HCT116 (cell line): ENCODE measurements at regions not wholly inside any gene's neighbourhood (a gene's known extent, or its start where the extent isn't known, plus 50 kb on each side); places are given as distances from the start of the nearest gene placed in this dataset.

Source experiments
- ATAC-seq: fragments of 200-7000 bp; cut with Tn5 transposase; 2 replicates; pipeline ENCODE4 v1.9.1; 2020; ENCODE audit warnings: mild to moderate bottlenecking, moderate library complexity
- BruUV-seq: library from RNA; stranded (reverse); fragments of 400-500 nt; replicated peaks from 2 replicates; lab custom pipeline; 2021; lab: Mats Ljungman, UMichigan
- CTCF ChIA-PET: fragments of 300-600 bp; sonication (Branson Sonifier 250); formaldehyde crosslinking; loops from one replicate; lab custom pipeline; 2021; ENCODE audit warnings: antibody characterized with exemption; lab: Charles Lee
- POLR2A ChIA-PET: fragments of 300-600, 350-600 bp; sonication (Branson Sonifier 250); formaldehyde crosslinking; loops from one replicate; lab custom pipeline; 2021; ENCODE audit warnings: antibody characterized with exemption; lab: Charles Lee
- RAD21 ChIA-PET, 2 experiments: fragments of 300-600 bp; sonication (Branson Sonifier 250); formaldehyde crosslinking; loops; one replicate each; lab custom pipeline; 2023; ENCODE audit warnings: low total read pairs in 2 of 2; ENCODE audit not compliant: uncharacterized antibody in 2 of 2, unreplicated experiment in 2 of 2, low non-redundant PET in 1 of 2; lab: Charles Lee
- DNase-seq: peaks from one replicate; pipeline ENCODE4 v3.0.0-alpha.2; 2010; ENCODE audit warnings: low read depth, low spot score
- H2AFZ ChIP-seq: fragments of 200-600 bp; shearing (Covaris generic), sonication (generic); 2 replicates; pipeline ENCODE4 v1.6.1; 2017; ENCODE audit warnings: low read depth, mixed run types, mixed read lengths, antibody characterized with exemption, low read length; ENCODE audit not compliant: poor library complexity, severe bottlenecking
- H3K27ac ChIP-seq: 2 replicates; pipeline ENCODE4 v1.5.1; 2012; ENCODE audit warnings: low read depth, low read length
- H3K27me3 ChIP-seq: fragments of 200-600 bp; sonication (generic); 2 replicates; pipeline ENCODE4 v1.6.1; 2016; ENCODE audit warnings: mixed run types, low read length, mixed read lengths; ENCODE audit not compliant: insufficient read depth
- H3K36me3 ChIP-seq, 2 experiments: fragments of 200-500 bp in 1 of 2; fragments of 200-600 bp in 1 of 2; sonication (Bioruptor generic) in 1 of 2; sonication (generic) in 1 of 2; 2 replicates each; pipeline versions ENCODE4 v1.5.1 to v1.6.1; 2014 to 2016; ENCODE audit warnings: low read length in 2 of 2, inconsistent platforms in 1 of 2, mixed read lengths in 1 of 2, mixed run types in 1 of 2; ENCODE audit not compliant: insufficient read depth in 2 of 2, control insufficient read depth in 1 of 2
- H3K4me1 ChIP-seq, 2 experiments: fragments of 200-600 bp in 1 of 2; sonication (generic) in 1 of 2; 2 replicates each; pipeline versions ENCODE4 v1.5.1 to v1.6.1; 2012 to 2017; ENCODE audit warnings: low read length in 2 of 2, inconsistent platforms in 1 of 2, mild to moderate bottlenecking in 1 of 2, mixed read lengths in 1 of 2, mixed run types in 1 of 2, moderate library complexity in 1 of 2; ENCODE audit not compliant: insufficient read depth in 2 of 2, control insufficient read depth in 1 of 2
- H3K4me2 ChIP-seq: fragments of 200-600 bp; sonication (generic); 2 replicates; pipeline ENCODE4 v1.6.1; 2017; ENCODE audit warnings: mixed run types, low read length, mixed read lengths
- H3K4me3 ChIP-seq, 2 experiments: fragments of 200-600 bp in 1 of 2; sonication (generic) in 1 of 2; replicated peaks in 1 of 2; 2 replicates each; pipeline ENCODE4 v1.5.1; 2011 to 2016; ENCODE audit warnings: low read length in 2 of 2, control low read depth in 1 of 2, low read depth in 1 of 2, mild to moderate bottlenecking in 1 of 2, mixed read lengths in 1 of 2, mixed run types in 1 of 2
- H3K79me2 ChIP-seq: fragments of 200-600 bp; sonication (generic); 2 replicates; pipeline ENCODE4 v1.6.1; 2017; ENCODE audit warnings: mild to moderate bottlenecking, mixed run types, low read length, moderate library complexity, mixed read lengths; ENCODE audit not compliant: insufficient read depth
- H3K9ac ChIP-seq: fragments of 200-600 bp; sonication (generic); 2 replicates; pipeline ENCODE4 v1.6.1; 2016; ENCODE audit warnings: low read length, mixed read lengths
- H3K9me2 ChIP-seq: fragments of 200-600 bp; sonication (generic), shearing (Covaris generic); 2 replicates; pipeline ENCODE4 v1.6.1; 2017; ENCODE audit warnings: mixed run types, mild to moderate bottlenecking, moderate library complexity; ENCODE audit not compliant: insufficient read depth
- H3K9me3 ChIP-seq, 2 experiments: fragments of 200-500 bp in 1 of 2; fragments of 200-600 bp in 1 of 2; sonication (Bioruptor generic) in 1 of 2; sonication (generic) in 1 of 2; 2 replicates each; pipeline ENCODE4 v1.6.1; 2014 to 2017; ENCODE audit warnings: low read length in 2 of 2, mixed read lengths in 2 of 2, inconsistent platforms in 1 of 2, low read depth in 1 of 2, mild to moderate bottlenecking in 1 of 2, mixed run types in 1 of 2, moderate library complexity in 1 of 2; ENCODE audit not compliant: control insufficient read depth in 1 of 2, insufficient read depth in 1 of 2
- H4K20me1 ChIP-seq: fragments of 200-600 bp; sonication (generic), shearing (Covaris generic); 2 replicates; pipeline ENCODE4 v1.6.1; 2017; ENCODE audit warnings: mixed run types, mild to moderate bottlenecking, moderate library complexity; ENCODE audit not compliant: insufficient read depth
- EGR1 ChIP-seq: IDR thresholded peaks from 2 replicates; pipeline ENCODE4 v1.6.1; 2012; ENCODE audit warnings: low read depth
- ELF1 ChIP-seq: IDR thresholded peaks from 2 replicates; pipeline ENCODE4 v1.6.1; 2012; ENCODE audit warnings: low read depth, borderline replicate concordance
- EZH2phosphoT487 ChIP-seq: fragments of 200-600 bp; IDR thresholded peaks from 2 replicates; pipeline ENCODE4 v1.6.1; 2018; ENCODE audit warnings: antibody characterized with exemption, borderline replicate concordance
- FOSL1 ChIP-seq: IDR thresholded peaks from 2 replicates; pipeline ENCODE4 v1.6.1; 2012; ENCODE audit warnings: low read depth
- POLR2A ChIP-seq: IDR thresholded peaks from 2 replicates; pipeline ENCODE4 v1.7.0; 2011; ENCODE audit warnings: borderline replicate concordance; ENCODE audit not compliant: insufficient read depth, insufficient read length; ENCODE audit errors: extremely low read depth
- RAD21 ChIP-seq: IDR thresholded peaks from 2 replicates; pipeline ENCODE4 v1.6.1; 2012; ENCODE audit warnings: low read depth, mild to moderate bottlenecking
- SIN3A ChIP-seq: IDR thresholded peaks from 2 replicates; pipeline ENCODE4 v1.6.1; 2012; ENCODE audit warnings: low read depth
- TCF7L2 ChIP-seq: IDR thresholded peaks from 2 replicates; pipeline ENCODE4 v1.7.0; 2011; ENCODE audit warnings: borderline replicate concordance, inconsistent platforms; ENCODE audit not compliant: insufficient read depth, insufficient read length; ENCODE audit errors: extremely low read depth
- YY1 ChIP-seq: IDR thresholded peaks from 2 replicates; pipeline ENCODE4 v1.6.1; 2011; ENCODE audit warnings: low read length, low read depth, moderate library complexity, mild to moderate bottlenecking; ENCODE audit not compliant: insufficient replicate concordance; ENCODE audit errors: extremely low read depth
- ZNF274 ChIP-seq: fragments of 200-500 bp; sonication (Bioruptor generic); IDR thresholded peaks from 2 replicates; pipeline ENCODE4 v1.6.1; 2014; ENCODE audit warnings: mild to moderate bottlenecking, low read depth, low read length, inconsistent platforms
- intact Hi-C: fragments of 100-400 bp; cut with micrococcal nuclease; formaldehyde crosslinking; loops from 2 replicates; pipeline ENCODE4 v1.10.0; 2022
- TF ChIP-seq, protein P1 (sequence below): IDR thresholded peaks from 2 replicates; pipeline ENCODE4 v1.6.1; 2011; ENCODE audit warnings: mild to moderate bottlenecking, low read length, moderate library complexity; ENCODE audit not compliant: insufficient replicate concordance; ENCODE audit errors: extremely low read depth
- TF ChIP-seq, protein P2 (sequence below): IDR thresholded peaks from 2 replicates; pipeline ENCODE4 v1.6.1; 2012
- TF ChIP-seq, protein P3 (sequence below): IDR thresholded peaks from 2 replicates; pipeline ENCODE4 v1.6.1; 2012; ENCODE audit warnings: low read depth
- TF ChIP-seq, protein P4 (sequence below), 3 experiments: fragments of 200-600 bp in 1 of 3; sonication (generic) in 1 of 3; IDR thresholded peaks in 2 of 3; conservative IDR thresholded peaks in 1 of 3; 2 replicates each; pipeline ENCODE4 v1.5.1; 2012 to 2017; ENCODE audit warnings: low read depth in 2 of 3, low read length in 2 of 3, antibody characterized with exemption in 1 of 3, borderline replicate concordance in 1 of 3, control low read depth in 1 of 3, mild to moderate bottlenecking in 1 of 3, mixed read lengths in 1 of 3, mixed run types in 1 of 3, moderate library complexity in 1 of 3; ENCODE audit not compliant: insufficient read depth in 1 of 3

DNA sequence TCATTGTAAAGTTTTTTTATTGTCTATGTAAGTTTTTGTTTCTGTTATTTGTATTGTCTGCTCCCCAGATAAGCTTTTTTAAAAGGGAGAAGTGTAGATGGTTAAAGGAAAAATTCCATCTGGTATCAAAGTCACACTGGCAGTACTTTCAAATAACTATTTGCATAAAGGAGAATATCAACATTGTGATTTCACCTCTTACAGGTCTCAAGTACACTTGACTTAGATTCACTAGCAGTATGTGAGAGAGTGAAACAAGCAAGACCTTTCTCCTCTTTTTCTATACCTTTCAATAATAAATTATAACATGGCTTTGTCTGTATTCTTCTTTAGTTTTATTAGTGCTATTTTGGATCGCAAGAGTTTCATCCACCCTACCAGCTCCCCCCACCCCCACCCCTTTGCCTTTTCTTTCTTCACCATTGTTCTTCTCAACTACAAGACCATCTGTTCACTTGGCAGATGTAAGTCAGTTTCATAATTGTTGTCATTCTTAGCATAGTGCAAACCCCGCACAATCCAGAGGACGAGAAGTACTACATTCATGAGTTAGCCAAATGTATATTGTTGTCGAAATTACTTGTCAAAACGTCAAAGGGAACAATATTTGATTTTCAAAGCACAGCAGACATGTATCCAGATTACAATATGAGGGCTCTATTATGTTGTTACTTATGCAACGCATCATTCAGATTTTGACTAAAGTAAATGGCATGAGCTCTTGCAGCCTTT lies 602.7 kb upstream of the FLRT2 start:
- peaks cover 7 to 22% of the 10 kb centered on the region in 2 experiments; a peak in 2 of 4 replicates for H3K9me3 ChIP-seq
- intact Hi-C loops, result no loop called here
- ChIA-PET CTCF (no interaction called here), POLR2A (no interaction called here), RAD21 (no interaction called here)
- H3K9me2 ChIP-seq, result no peaks in the 10 kb centered on the region
- no peaks in the 10 kb centered on the region for H3K4me1 ChIP-seq
- no peak overlapping the region for H3K27ac ChIP-seq
- TF ChIP-seq FOSL1 (no peak), ZNF274 (no peak), EGR1 (no peak), POLR2A (no peak), EZH2phosphoT487 (no peak), ELF1 (no peak), YY1 (no peak), TCF7L2 (no peak), SIN3A (no peak), RAD21 (no peak)
- TF ChIP-seq, protein P1, sequence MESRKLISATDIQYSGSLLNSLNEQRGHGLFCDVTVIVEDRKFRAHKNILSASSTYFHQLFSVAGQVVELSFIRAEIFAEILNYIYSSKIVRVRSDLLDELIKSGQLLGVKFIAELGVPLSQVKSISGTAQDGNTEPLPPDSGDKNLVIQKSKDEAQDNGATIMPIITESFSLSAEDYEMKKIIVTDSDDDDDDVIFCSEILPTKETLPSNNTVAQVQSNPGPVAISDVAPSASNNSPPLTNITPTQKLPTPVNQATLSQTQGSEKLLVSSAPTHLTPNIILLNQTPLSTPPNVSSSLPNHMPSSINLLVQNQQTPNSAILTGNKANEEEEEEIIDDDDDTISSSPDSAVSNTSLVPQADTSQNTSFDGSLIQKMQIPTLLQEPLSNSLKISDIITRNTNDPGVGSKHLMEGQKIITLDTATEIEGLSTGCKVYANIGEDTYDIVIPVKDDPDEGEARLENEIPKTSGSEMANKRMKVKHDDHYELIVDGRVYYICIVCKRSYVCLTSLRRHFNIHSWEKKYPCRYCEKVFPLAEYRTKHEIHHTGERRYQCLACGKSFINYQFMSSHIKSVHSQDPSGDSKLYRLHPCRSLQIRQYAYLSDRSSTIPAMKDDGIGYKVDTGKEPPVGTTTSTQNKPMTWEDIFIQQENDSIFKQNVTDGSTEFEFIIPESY, result no peak
- TF ChIP-seq, protein P2, sequence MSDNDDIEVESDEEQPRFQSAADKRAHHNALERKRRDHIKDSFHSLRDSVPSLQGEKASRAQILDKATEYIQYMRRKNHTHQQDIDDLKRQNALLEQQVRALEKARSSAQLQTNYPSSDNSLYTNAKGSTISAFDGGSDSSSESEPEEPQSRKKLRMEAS, result no peak
- TF ChIP-seq, protein P3, sequence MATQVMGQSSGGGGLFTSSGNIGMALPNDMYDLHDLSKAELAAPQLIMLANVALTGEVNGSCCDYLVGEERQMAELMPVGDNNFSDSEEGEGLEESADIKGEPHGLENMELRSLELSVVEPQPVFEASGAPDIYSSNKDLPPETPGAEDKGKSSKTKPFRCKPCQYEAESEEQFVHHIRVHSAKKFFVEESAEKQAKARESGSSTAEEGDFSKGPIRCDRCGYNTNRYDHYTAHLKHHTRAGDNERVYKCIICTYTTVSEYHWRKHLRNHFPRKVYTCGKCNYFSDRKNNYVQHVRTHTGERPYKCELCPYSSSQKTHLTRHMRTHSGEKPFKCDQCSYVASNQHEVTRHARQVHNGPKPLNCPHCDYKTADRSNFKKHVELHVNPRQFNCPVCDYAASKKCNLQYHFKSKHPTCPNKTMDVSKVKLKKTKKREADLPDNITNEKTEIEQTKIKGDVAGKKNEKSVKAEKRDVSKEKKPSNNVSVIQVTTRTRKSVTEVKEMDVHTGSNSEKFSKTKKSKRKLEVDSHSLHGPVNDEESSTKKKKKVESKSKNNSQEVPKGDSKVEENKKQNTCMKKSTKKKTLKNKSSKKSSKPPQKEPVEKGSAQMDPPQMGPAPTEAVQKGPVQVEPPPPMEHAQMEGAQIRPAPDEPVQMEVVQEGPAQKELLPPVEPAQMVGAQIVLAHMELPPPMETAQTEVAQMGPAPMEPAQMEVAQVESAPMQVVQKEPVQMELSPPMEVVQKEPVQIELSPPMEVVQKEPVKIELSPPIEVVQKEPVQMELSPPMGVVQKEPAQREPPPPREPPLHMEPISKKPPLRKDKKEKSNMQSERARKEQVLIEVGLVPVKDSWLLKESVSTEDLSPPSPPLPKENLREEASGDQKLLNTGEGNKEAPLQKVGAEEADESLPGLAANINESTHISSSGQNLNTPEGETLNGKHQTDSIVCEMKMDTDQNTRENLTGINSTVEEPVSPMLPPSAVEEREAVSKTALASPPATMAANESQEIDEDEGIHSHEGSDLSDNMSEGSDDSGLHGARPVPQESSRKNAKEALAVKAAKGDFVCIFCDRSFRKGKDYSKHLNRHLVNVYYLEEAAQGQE, result no peak
- TF ChIP-seq, protein P4, sequence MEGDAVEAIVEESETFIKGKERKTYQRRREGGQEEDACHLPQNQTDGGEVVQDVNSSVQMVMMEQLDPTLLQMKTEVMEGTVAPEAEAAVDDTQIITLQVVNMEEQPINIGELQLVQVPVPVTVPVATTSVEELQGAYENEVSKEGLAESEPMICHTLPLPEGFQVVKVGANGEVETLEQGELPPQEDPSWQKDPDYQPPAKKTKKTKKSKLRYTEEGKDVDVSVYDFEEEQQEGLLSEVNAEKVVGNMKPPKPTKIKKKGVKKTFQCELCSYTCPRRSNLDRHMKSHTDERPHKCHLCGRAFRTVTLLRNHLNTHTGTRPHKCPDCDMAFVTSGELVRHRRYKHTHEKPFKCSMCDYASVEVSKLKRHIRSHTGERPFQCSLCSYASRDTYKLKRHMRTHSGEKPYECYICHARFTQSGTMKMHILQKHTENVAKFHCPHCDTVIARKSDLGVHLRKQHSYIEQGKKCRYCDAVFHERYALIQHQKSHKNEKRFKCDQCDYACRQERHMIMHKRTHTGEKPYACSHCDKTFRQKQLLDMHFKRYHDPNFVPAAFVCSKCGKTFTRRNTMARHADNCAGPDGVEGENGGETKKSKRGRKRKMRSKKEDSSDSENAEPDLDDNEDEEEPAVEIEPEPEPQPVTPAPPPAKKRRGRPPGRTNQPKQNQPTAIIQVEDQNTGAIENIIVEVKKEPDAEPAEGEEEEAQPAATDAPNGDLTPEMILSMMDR (IDR thresholded peaks at IDR 0.05 in 2 of 3, conservative IDR thresholded peaks at IDR 0.05 in 1 of 3; ENCODE audit: borderline replicate concordance in 1 of 3, insufficient read depth in 1 of 3, low read depth in 2 of 3, low read length in 2 of 3), result no peak
- no peaks in the 10 kb centered on the region for H3K36me3 ChIP-seq
- H3K4me3 ChIP-seq, result no peak overlapping the region
- no peak overlapping the region for H2AFZ ChIP-seq
- H3K79me2 ChIP-seq, result no peaks in the 10 kb centered on the region
- ATAC-seq (no peak), DNase-seq (no peak)
- no peak overlapping the region for H3K4me2 ChIP-seq
- BruUV-seq, result no TSS peak
- H3K9ac ChIP-seq, result no peak overlapping the region
- H4K20me1 ChIP-seq, result no peaks in the 10 kb centered on the region
- no peaks in the 10 kb centered on the region for H3K27me3 ChIP-seq
